GM19397 (cell line): ENCODE measurements at regions not wholly inside any gene's neighbourhood (a gene's known extent, or its start where the extent isn't known, plus 50 kb on each side); places are given as distances from the start of the nearest gene placed in this dataset.

ENCODE experiments used
- ATAC-seq: cut with Tn5 transposase; IDR thresholded peaks from one replicate; pipeline ENCODE4 v1.9.1; 2021; ENCODE audit warnings: mild to moderate bottlenecking, moderate library complexity; ENCODE audit not compliant: unreplicated experiment

- ATAC-seq, result no peak
Measured at GRCh38 chr1:208879022-208879421, 634.8 kb upstream of the PLXNA2 start.

GRCh38 chr1:208880433-208881100 is 636.4 kb upstream of the PLXNA2 start:
- no peak for ATAC-seq

- no peak for ATAC-seq
Measured at GRCh38 chr1:208885060-208885459, 640.9 kb upstream of the PLXNA2 start.

- ATAC-seq, result no peak
Measured at GRCh38 chr1:208885650-208886049, 641.5 kb upstream of the PLXNA2 start.

GRCh38 chr1:208888376-208888775 is 644.2 kb upstream of the PLXNA2 start:
- ATAC-seq, result no peak

GRCh38 chr1:208892147-208892546 is 648.0 kb upstream of the PLXNA2 start:
- no peak for ATAC-seq

GRCh38 chr1:208893251-208893650 is 649.1 kb upstream of the PLXNA2 start:
- no peak for ATAC-seq

GRCh38 chr1:208895181-208895580 is 651.0 kb upstream of the PLXNA2 start:
- no peak for ATAC-seq

- no peak for ATAC-seq
Measured at GRCh38 chr1:208895820-208896219, 651.6 kb upstream of the PLXNA2 start.

- ATAC-seq, result no peak
Measured at GRCh38 chr1:208896768-208897167, 652.6 kb upstream of the PLXNA2 start.

GRCh38 chr1:208899438-208899837 is 655.3 kb upstream of the PLXNA2 start:
- ATAC-seq, result no peak

GRCh38 chr1:208903251-208903905 is 659.2 kb upstream of the PLXNA2 start:
- no peak for ATAC-seq

GRCh38 chr1:208907790-208908189 is 663.6 kb upstream of the PLXNA2 start:
- no peak for ATAC-seq

- no peak for ATAC-seq
Measured at GRCh38 chr1:208909011-208909984, 665.1 kb upstream of the PLXNA2 start.

GRCh38 chr1:208910161-208910560 is 666.0 kb upstream of the PLXNA2 start:
- no peak for ATAC-seq

GRCh38 chr1:208917281-208917680 is 666.2 kb upstream of the CAMK1G start:
- no peak for ATAC-seq

GRCh38 chr1:208917723-208918122 is 665.8 kb upstream of the CAMK1G start:
- no peak for ATAC-seq

GRCh38 chr1:208918160-208918559 is 665.4 kb upstream of the CAMK1G start:
- ATAC-seq, result no peak

- no peak for ATAC-seq
Measured at GRCh38 chr1:208919371-208919770, 664.1 kb upstream of the CAMK1G start.

GRCh38 chr1:208921259-208921658 is 662.3 kb upstream of the CAMK1G start:
- no peak for ATAC-seq

- ATAC-seq, result no peak
Measured at GRCh38 chr1:208923456-208923855, 660.1 kb upstream of the CAMK1G start.
